GM18907 (cell line): ENCODE measurements at regions not wholly inside any gene's neighbourhood (a gene's known extent, or its start where the extent isn't known, plus 50 kb on each side); places are given as distances from the start of the nearest gene placed in this dataset.

Source experiments
- ATAC-seq: cut with Tn5 transposase; IDR thresholded peaks from one replicate; pipeline ENCODE4 v1.9.1; 2021; ENCODE audit warnings: mild to moderate bottlenecking, moderate library complexity; ENCODE audit not compliant: unreplicated experiment

GRCh38 chr1:201589186-201589585 is 50.3 kb downstream of the NAV1 start:
- no peak for ATAC-seq

GRCh38 chr1:201590474-201590873 is 51.5 kb downstream of the NAV1 start:
- ATAC-seq = no peak

- ATAC-seq = no peak
Measured at GRCh38 chr1:201591348-201591747, 52.4 kb downstream of the NAV1 start.

GRCh38 chr1:201591981-201592380 is 53.1 kb downstream of the NAV1 start:
- ATAC-seq = no peak

GRCh38 chr1:201593200-201593921 is 54.4 kb downstream of the NAV1 start:
- ATAC-seq = no peak

- no peak for ATAC-seq
Measured at GRCh38 chr1:201594575-201595245, 55.8 kb downstream of the NAV1 start.

GRCh38 chr1:201595381-201595780 is 56.5 kb downstream of the NAV1 start:
- no peak for ATAC-seq

- no peak for ATAC-seq
Measured at GRCh38 chr1:201596101-201596868, 57.4 kb downstream of the NAV1 start.

GRCh38 chr1:201597551-201598230 is 58.8 kb downstream of the NAV1 start:
- ATAC-seq = no peak

GRCh38 chr1:201598396-201598795 is 59.5 kb downstream of the NAV1 start:
- no peak for ATAC-seq

- ATAC-seq = no peak
Measured at GRCh38 chr1:201598973-201599372, 60.0 kb downstream of the NAV1 start.

- ATAC-seq = no peak
Measured at GRCh38 chr1:201599548-201599947, 60.6 kb downstream of the NAV1 start.

GRCh38 chr1:201602413-201603265 is 63.7 kb downstream of the NAV1 start:
- ATAC-seq = no peak

- no peak for ATAC-seq
Measured at GRCh38 chr1:201603613-201604232, 64.8 kb downstream of the NAV1 start.

GRCh38 chr1:201605385-201606010 is 66.6 kb downstream of the NAV1 start:
- ATAC-seq = no peak

GRCh38 chr1:201606096-201606495 is 67.2 kb downstream of the NAV1 start:
- ATAC-seq = no peak

- no peak for ATAC-seq
Measured at GRCh38 chr1:201606623-201607022, 67.7 kb downstream of the NAV1 start.

- no peak for ATAC-seq
Measured at GRCh38 chr1:201608635-201609395, 69.9 kb downstream of the NAV1 start.
